ENCODE measurements at regions not wholly inside any gene's neighbourhood (a gene's known extent, or its start where the extent isn't known, plus 50 kb on each side); places are given as distances from the start of the nearest gene placed in this dataset.

DNA sequence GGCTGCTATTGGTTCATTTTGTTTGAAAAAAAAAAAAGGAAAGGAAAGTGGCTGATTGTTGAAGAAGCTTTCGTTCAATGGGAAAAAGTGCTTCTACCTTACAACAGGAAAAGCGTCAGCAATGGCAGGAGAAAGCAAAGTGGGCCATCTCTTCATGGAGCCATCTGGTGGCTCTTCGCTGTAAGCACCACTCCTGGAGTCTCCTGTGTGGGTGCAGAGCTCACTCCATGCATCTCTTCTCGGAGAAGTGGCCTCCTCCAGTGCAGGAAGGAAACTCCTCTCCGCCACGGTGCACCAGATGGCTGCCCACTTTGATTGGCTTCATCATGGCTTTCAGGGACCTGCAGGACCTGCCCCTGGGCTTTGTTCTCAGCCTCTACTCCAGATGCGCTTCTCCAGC, 250.9 kb downstream of the PTEN start:
- no peak overlapping the region for H3K4ac ChIP-seq (ENCODE audit: low read depth, low read length)

DNA sequence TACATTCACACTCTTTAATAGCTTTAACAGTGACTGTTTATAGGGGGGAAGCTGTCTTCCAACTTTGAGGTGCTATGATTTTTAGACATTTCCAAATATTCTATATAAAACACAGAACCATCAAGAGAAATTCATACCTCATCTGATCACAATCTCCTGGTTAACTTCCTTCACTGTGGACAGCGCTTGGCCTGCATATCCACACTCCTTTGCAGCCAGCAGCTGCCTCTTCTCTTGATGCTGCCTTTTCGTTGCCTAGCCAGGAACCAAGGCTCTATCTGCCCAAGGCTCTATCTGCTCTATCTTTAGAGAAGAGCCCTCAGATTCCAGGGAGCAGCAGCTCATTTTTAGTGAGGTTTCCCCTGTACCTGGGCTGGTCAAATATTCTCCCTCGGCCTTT, 252.0 kb downstream of the PTEN start:
- Histone ChIP-seq H3K79me1 (ENCODE audit: low read length) (no peaks in the 10 kb centered on the region), H3K23ac (ENCODE audit: low read length) (no peak overlapping the region)

More for the DNA sequence above, 250.9 kb downstream of the PTEN start:
- Histone ChIP-seq H3K36me3 (ENCODE audit: control insufficient read depth, insufficient read depth, low read length) (no peaks in the 10 kb centered on the region), H3K9ac (ENCODE audit: low read length) (no peak overlapping the region), H3K79me2 (ENCODE audit: control insufficient read depth, insufficient read depth, low read length) (no peaks in the 10 kb centered on the region), H3K23ac (ENCODE audit: low read length) (no peak overlapping the region), H4K8ac (ENCODE audit: low read depth, low read length) (no peak overlapping the region), H3K27me3 (ENCODE audit: insufficient read depth, low read length, poor library complexity) (no peaks in the 10 kb centered on the region), H3K4me3 (ENCODE audit: low read length) (no peak overlapping the region), H2BK120ac (ENCODE audit: low read depth, low read length) (no peak overlapping the region), H3K27ac (ENCODE audit: low read depth, low read length) (no peak overlapping the region), H3K18ac (ENCODE audit: low read length) (no peak overlapping the region), H2BK15ac (replicated peaks; ENCODE audit: low read depth) (no peak overlapping the region), H2BK5ac (ENCODE audit: low read length) (no peak overlapping the region), H3K4me2 (ENCODE audit: low read length) (no peak overlapping the region), H4K5ac (ENCODE audit: low read length) (no peak overlapping the region), H3K79me1 (ENCODE audit: low read length) (no peaks in the 10 kb centered on the region), H2AK5ac (ENCODE audit: low read length) (no peak overlapping the region), H3K4me1 (ENCODE audit: control insufficient read depth, low read depth, low read length) (no peaks in the 10 kb centered on the region), H3K56ac (ENCODE audit: low read length) (no peak overlapping the region)
- no CpG with 5 or more reads among the region's 7 CpGs for WGBS (ENCODE audit: extremely low coverage, insufficient coverage, low lambda C conversion rate)
- DNase-seq = peak; percentile 80

DNA sequence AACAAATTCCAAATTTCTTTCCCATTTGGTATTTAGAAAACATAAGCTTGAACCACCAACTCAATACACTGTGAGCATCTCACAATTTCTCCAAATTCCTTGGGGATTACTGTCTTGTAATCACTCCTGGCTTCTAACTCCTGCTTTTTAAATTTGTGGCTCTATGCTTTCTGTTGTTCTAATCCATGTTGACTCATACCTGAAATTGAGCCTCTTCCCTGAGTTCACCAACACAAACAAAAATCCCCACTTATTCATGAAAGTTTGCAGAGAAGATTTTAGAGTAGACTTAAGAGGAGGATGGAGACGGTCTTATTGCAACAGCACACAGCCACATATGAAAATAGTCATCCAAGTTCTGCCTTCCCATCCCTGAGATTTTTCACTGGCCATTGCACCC, 252.5 kb downstream of the PTEN start:
- H2BK120ac ChIP-seq (ENCODE audit: low read depth, low read length) = no peak overlapping the region

More for the DNA sequence above, 252.0 kb downstream of the PTEN start:
- Histone ChIP-seq H3K79me2 (ENCODE audit: control insufficient read depth, insufficient read depth, low read length) (no peaks in the 10 kb centered on the region), H4K5ac (ENCODE audit: low read length) (no peak overlapping the region), H3K36me3 (ENCODE audit: control insufficient read depth, insufficient read depth, low read length) (no peaks in the 10 kb centered on the region), H3K4me1 (ENCODE audit: control insufficient read depth, low read depth, low read length) (no peaks in the 10 kb centered on the region), H2AK5ac (ENCODE audit: low read length) (no peak overlapping the region), H3K27me3 (ENCODE audit: insufficient read depth, low read length, poor library complexity) (no peaks in the 10 kb centered on the region), H2BK5ac (ENCODE audit: low read length) (no peak overlapping the region), H3K56ac (ENCODE audit: low read length) (no peak overlapping the region), H3K27ac (ENCODE audit: low read depth, low read length) (no peak overlapping the region), H2BK15ac (replicated peaks; ENCODE audit: low read depth) (no peak overlapping the region), H3K18ac (ENCODE audit: low read length) (no peak overlapping the region), H3K9ac (ENCODE audit: low read length) (no peak overlapping the region), H4K8ac (ENCODE audit: low read depth, low read length) (no peak overlapping the region), H3K4me2 (ENCODE audit: low read length) (no peak overlapping the region), H3K4me3 (ENCODE audit: low read length) (no peak overlapping the region), H3K4ac (ENCODE audit: low read depth, low read length) (no peak overlapping the region), H2BK120ac (ENCODE audit: low read depth, low read length) (no peak overlapping the region)
- DNase-seq = no peak
- WGBS (ENCODE audit: extremely low coverage, insufficient coverage, low lambda C conversion rate) = no CpG with 5 or more reads among the region's 3 CpGs

DNA sequence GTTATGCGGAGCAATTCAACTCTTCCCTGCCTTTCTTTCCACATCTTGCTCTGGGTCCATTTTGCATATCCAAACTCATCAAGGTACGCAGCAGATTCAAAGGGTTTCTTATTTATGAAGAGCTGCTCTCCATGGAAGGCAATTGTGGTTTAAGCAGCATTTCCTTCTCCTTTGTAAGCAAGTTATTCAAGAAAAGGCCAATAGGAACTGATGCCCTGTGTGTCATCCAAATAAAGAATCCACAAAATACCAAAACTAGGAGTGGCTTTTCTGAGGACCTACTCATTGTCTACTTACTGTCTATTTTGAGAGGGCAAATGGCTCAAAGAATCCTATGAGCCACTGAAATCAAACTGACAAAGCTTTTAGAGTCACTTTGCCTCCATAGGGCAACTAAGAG, 253.1 kb downstream of the PTEN start:
- no peaks in the 10 kb centered on the region for H3K36me3 ChIP-seq (ENCODE audit: control insufficient read depth, insufficient read depth, low read length)
- no peak overlapping the region for H3K4ac ChIP-seq (ENCODE audit: low read depth, low read length)
- H2BK120ac ChIP-seq (ENCODE audit: low read depth, low read length) = no peak overlapping the region
- no peak overlapping the region for H3K9ac ChIP-seq (ENCODE audit: low read length)
- H3K27me3 ChIP-seq (ENCODE audit: insufficient read depth, low read length, poor library complexity) = no peaks in the 10 kb centered on the region
- H4K5ac ChIP-seq (ENCODE audit: low read length) = no peak overlapping the region
- no peak for DNase-seq
- H3K79me1 ChIP-seq (ENCODE audit: low read length) = no peaks in the 10 kb centered on the region
- H3K79me2 ChIP-seq (ENCODE audit: control insufficient read depth, insufficient read depth, low read length) = no peaks in the 10 kb centered on the region
- no peak overlapping the region for H4K8ac ChIP-seq (ENCODE audit: low read depth, low read length)
- H3K23ac ChIP-seq (ENCODE audit: low read length) = no peak overlapping the region
- no peak overlapping the region for H3K27ac ChIP-seq (ENCODE audit: low read depth, low read length)
- H3K18ac ChIP-seq (ENCODE audit: low read length) = no peak overlapping the region
- H2AK5ac ChIP-seq (ENCODE audit: low read length) = no peak overlapping the region
- no peak overlapping the region for H3K56ac ChIP-seq (ENCODE audit: low read length)
- H2BK15ac ChIP-seq (replicated peaks; ENCODE audit: low read depth) = no peak overlapping the region
- WGBS (ENCODE audit: extremely low coverage, insufficient coverage, low lambda C conversion rate) = no CpG with 5 or more reads among the region's 2 CpGs
- no peaks in the 10 kb centered on the region for H3K4me1 ChIP-seq (ENCODE audit: control insufficient read depth, low read depth, low read length)
- no peak overlapping the region for H2BK5ac ChIP-seq (ENCODE audit: low read length)
- no peak overlapping the region for H3K4me3 ChIP-seq (ENCODE audit: low read length)
- no peak overlapping the region for H3K4me2 ChIP-seq (ENCODE audit: low read length)

More for the DNA sequence above, 252.5 kb downstream of the PTEN start:
- no peak overlapping the region for H2AK5ac ChIP-seq (ENCODE audit: low read length)
- no peaks in the 10 kb centered on the region for H3K36me3 ChIP-seq (ENCODE audit: control insufficient read depth, insufficient read depth, low read length)
- no peak overlapping the region for H3K23ac ChIP-seq (ENCODE audit: low read length)
- H3K27ac ChIP-seq (ENCODE audit: low read depth, low read length) = no peak overlapping the region
- H3K79me2 ChIP-seq (ENCODE audit: control insufficient read depth, insufficient read depth, low read length) = no peaks in the 10 kb centered on the region
- no peak overlapping the region for H3K4me3 ChIP-seq (ENCODE audit: low read length)
- no peak overlapping the region for H3K18ac ChIP-seq (ENCODE audit: low read length)
- H4K8ac ChIP-seq (ENCODE audit: low read depth, low read length) = no peak overlapping the region
- WGBS (ENCODE audit: extremely low coverage, insufficient coverage, low lambda C conversion rate) = no CpG with 5 or more reads among the region's 1 CpG
- H3K79me1 ChIP-seq (ENCODE audit: low read length) = no peaks in the 10 kb centered on the region
- no peak overlapping the region for H2BK5ac ChIP-seq (ENCODE audit: low read length)
- H3K56ac ChIP-seq (ENCODE audit: low read length) = no peak overlapping the region
- no peak overlapping the region for H2BK15ac ChIP-seq (replicated peaks; ENCODE audit: low read depth)
- H3K27me3 ChIP-seq (ENCODE audit: insufficient read depth, low read length, poor library complexity) = no peaks in the 10 kb centered on the region
- no peak overlapping the region for H3K9ac ChIP-seq (ENCODE audit: low read length)
- DNase-seq = no peak
- no peak overlapping the region for H4K5ac ChIP-seq (ENCODE audit: low read length)
- H3K4ac ChIP-seq (ENCODE audit: low read depth, low read length) = no peak overlapping the region
- no peaks in the 10 kb centered on the region for H3K4me1 ChIP-seq (ENCODE audit: control insufficient read depth, low read depth, low read length)
- H3K4me2 ChIP-seq (ENCODE audit: low read length) = no peak overlapping the region

DNA sequence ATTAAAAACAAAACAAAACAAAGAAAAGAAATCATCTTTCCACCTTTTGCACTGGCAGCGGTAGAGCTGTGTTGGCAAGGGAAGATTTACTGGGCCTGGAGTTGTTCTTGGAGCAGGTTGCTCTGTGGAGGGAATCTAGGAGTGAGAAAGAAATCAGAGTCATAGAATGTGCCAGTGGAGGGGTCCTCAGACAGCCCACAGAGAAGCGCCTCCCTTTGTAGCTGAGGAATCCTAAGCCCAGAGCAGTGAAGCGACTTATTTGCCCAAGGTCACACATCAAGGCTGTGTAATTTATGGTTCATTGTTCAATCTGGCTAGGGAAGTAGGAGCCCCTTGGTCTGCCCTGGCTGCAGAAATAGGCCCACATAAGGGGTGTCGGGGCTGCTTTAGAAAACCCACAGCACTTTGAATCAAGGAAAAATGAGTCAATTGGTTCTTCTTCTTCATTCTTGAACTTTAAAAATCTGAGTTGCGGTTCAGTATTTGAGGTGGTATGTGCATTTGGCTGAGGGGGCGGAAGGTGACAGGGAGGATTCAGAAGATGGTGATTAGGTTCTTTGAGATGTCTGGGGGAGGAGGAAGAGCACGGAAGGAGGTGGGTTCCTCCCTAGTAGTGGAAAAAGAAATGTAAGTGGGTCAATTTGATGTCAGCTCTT, 253.7 kb downstream of the PTEN start:
- Histone ChIP-seq H3K79me1 (ENCODE audit: low read length) (no peaks in the 10 kb centered on the region), H3K4me1 (ENCODE audit: control insufficient read depth, low read depth, low read length) (no peaks in the 10 kb centered on the region), H3K79me2 (ENCODE audit: control insufficient read depth, insufficient read depth, low read length) (no peaks in the 10 kb centered on the region), H3K4me3 (ENCODE audit: low read length) (no peak overlapping the region), H3K18ac (ENCODE audit: low read length) (no peak overlapping the region), H3K4me2 (ENCODE audit: low read length) (no peak overlapping the region), H3K4ac (ENCODE audit: low read depth, low read length) (no peak overlapping the region), H3K27ac (ENCODE audit: low read depth, low read length) (no peak overlapping the region), H2AK5ac (ENCODE audit: low read length) (no peak overlapping the region), H3K9ac (ENCODE audit: low read length) (no peak overlapping the region), H3K23ac (ENCODE audit: low read length) (no peak overlapping the region), H3K36me3 (ENCODE audit: control insufficient read depth, insufficient read depth, low read length) (no peaks in the 10 kb centered on the region), H4K5ac (ENCODE audit: low read length) (no peak overlapping the region), H2BK5ac (ENCODE audit: low read length) (no peak overlapping the region), H3K27me3 (ENCODE audit: insufficient read depth, low read length, poor library complexity) (no peaks in the 10 kb centered on the region), H3K56ac (ENCODE audit: low read length) (no peak overlapping the region), H2BK15ac (replicated peaks; ENCODE audit: low read depth) (no peak overlapping the region), H4K8ac (ENCODE audit: low read depth, low read length) (no peak overlapping the region), H2BK120ac (ENCODE audit: low read depth, low read length) (no peak overlapping the region)
- no CpG with 5 or more reads among the region's 7 CpGs for WGBS (ENCODE audit: extremely low coverage, insufficient coverage, low lambda C conversion rate)
- no peak for DNase-seq

Data from mesendoderm (in vitro differentiated cells).